ENCODE measurements at regions not wholly inside any gene's neighbourhood (a gene's known extent, or its start where the extent isn't known, plus 50 kb on each side); places are given as distances from the start of the nearest gene placed in this dataset.
"Not testable (repeated sequence)": the region's sequence is repeated elsewhere in the genome, so short reads cannot be mapped to it uniquely, and the experiment has no call there.

DNA sequence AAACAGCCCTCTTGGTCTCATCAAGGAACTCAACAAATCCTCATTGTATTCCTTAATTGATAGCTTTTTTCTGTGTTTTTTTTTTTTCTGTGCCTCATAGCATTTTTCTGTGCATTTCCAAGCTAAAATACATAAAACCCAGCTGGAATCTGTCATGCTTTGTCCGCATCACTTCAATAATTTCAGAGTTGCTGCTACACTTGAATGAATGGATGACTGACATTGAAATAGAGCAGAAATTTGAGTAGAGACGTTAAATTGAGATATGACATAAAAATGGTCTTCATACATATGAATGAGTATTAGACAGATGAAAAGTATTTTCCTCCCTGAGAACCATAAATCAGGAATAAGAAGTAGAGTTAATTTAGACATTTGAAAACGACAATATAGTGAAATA, 593.2 kb downstream of the TMA16 start:
- H3K4me3 ChIP-seq, result no peak overlapping the region

DNA sequence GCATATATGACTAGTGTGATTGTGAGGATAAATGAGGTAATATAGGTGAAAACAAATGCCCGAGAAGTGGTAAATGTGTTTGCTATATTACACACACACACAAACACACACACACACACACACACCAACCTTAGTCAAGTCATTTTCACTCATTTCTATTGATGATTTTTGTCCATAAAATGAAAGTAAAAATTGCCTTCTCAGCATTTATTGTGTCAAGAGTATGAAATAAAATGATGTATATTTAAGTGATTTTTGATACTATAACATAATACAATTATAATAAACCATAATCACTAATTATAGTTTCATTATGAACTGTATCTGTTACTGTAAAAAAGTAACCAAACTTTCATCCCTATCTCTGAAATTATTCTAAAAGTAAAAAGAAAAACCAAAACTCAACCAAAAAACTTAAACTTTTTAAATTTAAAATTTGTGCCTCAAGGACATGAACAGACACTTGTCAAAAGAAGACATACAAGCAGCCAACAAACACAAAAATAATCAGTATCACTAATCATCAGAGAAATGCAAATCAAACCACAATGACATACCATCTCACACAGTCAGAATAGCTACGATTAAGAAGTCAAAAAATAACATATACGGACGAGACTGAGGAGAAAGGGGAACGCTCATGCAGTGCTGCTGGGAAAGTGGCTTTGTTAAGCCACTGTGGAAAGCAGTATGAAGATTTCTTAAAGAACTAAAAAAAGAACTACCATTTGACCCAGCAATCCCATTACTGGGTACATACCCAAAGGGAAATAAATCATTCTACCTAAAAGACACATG, 601.0 kb downstream of the TMA16 start:
- TF ChIP-seq, protein P1, sequence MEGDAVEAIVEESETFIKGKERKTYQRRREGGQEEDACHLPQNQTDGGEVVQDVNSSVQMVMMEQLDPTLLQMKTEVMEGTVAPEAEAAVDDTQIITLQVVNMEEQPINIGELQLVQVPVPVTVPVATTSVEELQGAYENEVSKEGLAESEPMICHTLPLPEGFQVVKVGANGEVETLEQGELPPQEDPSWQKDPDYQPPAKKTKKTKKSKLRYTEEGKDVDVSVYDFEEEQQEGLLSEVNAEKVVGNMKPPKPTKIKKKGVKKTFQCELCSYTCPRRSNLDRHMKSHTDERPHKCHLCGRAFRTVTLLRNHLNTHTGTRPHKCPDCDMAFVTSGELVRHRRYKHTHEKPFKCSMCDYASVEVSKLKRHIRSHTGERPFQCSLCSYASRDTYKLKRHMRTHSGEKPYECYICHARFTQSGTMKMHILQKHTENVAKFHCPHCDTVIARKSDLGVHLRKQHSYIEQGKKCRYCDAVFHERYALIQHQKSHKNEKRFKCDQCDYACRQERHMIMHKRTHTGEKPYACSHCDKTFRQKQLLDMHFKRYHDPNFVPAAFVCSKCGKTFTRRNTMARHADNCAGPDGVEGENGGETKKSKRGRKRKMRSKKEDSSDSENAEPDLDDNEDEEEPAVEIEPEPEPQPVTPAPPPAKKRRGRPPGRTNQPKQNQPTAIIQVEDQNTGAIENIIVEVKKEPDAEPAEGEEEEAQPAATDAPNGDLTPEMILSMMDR (IDR thresholded peaks at IDR 0.05), result no peak
- no peak for TF ChIP-seq POLR2A (IDR thresholded peaks at IDR 0.05)
- Histone ChIP-seq H3K36me3 (ENCODE audit: low read depth, missing control alignments) (no peaks in the 10 kb centered on the region), H3K27ac (no peak overlapping the region), H3K27me3 (no peaks in the 10 kb centered on the region), H3K4me3 (no peak overlapping the region), H3K4me1 (no peaks in the 10 kb centered on the region), H3K9me3 (no peaks in the 10 kb centered on the region)
- WGBS, 2 donors, result 90 to 91% methylated on average over 5 of the region's 5 CpGs
- intact Hi-C loops (cut with DNase I; ENCODE audit: low total_unique reads), result no loop called here
- no peak for DNase-seq

More for the DNA sequence above, 593.2 kb downstream of the TMA16 start:
- intact Hi-C loops (cut with DNase I; ENCODE audit: low total_unique reads), result no loop called here
- H3K27me3 ChIP-seq, result no peaks in the 10 kb centered on the region
- H3K36me3 ChIP-seq (ENCODE audit: low read depth, missing control alignments), result no peaks in the 10 kb centered on the region
- TF ChIP-seq, protein P1 (IDR thresholded peaks at IDR 0.05), result no peak
- no peak for TF ChIP-seq POLR2A (IDR thresholded peaks at IDR 0.05)
- no peak overlapping the region for H3K27ac ChIP-seq
- no peaks in the 10 kb centered on the region for H3K9me3 ChIP-seq
- 80 to 81% methylated on average over 3 of the region's 3 CpGs for WGBS, 2 donors
- no peaks in the 10 kb centered on the region for H3K4me1 ChIP-seq
- no peak for DNase-seq

DNA sequence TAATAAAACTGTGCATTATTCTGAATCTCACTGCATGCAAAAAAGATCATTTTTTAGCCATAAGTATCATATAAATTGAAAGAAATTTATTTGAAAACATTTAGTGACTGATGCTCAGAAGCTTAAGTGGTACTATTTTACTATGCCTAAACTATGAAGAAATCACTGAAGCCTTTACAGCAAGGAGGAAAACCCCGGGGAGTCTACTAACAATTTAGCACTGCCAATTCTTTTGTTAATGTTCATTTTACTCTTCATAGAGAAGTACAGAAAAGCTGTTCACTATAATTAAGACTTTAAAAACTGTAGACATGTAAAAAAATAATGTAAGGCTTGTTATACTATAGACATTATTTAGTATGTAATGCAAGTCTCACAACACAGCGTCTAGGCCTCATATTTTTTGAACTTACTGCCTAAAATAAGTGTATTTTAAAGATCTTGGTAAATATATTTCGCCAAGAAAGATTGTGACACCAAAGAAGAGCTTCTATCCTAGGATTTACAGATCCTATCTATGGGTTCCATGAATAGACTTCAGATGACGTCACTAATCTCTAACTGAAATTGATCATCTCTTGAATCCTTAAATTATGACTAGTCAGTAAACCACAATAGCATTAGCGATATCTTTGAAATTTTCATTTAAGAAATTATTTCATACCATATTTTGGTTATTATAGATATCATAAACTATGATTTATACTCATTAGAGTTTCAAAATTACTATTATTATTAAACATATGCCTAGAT, 602.5 kb downstream of the TMA16 start:
- H3K36me3 ChIP-seq (ENCODE audit: low read depth, missing control alignments), result no peaks in the 10 kb centered on the region
- intact Hi-C loops (cut with DNase I; ENCODE audit: low total_unique reads), result no loop called here
- H3K27ac ChIP-seq, result no peak overlapping the region
- WGBS, 2 donors, result 84 to 87% methylated on average over 5 of the region's 5 CpGs
- no peak for DNase-seq
- H3K4me1 ChIP-seq, result no peaks in the 10 kb centered on the region
- no peak overlapping the region for H3K4me3 ChIP-seq
- H3K27me3 ChIP-seq, result no peaks in the 10 kb centered on the region
- H3K9me3 ChIP-seq, result no peaks in the 10 kb centered on the region
- no peak for TF ChIP-seq POLR2A (IDR thresholded peaks at IDR 0.05)
- TF ChIP-seq, protein P1 (IDR thresholded peaks at IDR 0.05), result no peak

DNA sequence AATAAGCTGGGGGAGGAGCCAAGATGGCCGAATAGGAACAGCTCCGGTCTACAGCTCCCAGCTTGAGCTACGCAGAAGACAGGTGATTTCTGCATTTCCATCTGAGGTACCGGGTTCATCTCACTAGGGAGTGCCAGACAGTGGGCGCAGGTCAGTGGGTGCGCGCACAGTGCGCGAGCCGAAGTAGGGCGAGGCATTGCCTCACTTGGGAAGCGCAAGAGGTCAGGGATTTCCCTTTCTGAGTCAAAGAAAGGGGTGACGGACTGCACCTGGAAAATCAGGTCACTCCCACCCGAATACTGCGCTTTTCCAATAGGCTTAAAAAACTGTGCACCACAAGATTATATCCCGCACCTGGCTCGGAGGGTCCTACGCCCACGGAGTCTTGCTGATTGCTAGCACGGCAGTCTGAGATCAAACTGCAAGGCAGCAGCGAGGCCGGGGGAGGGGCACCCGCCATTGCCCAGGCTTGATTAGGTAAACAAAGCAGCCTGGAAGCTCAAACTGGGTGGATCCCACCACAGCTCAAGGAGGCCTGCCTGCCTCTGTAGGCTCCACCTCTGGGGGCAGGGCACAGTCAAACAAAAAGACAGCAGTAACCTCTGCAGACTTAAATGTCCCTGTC, 606.4 kb downstream of the TMA16 start:
- H3K36me3 ChIP-seq (ENCODE audit: low read depth, missing control alignments); DNase-seq; H3K27ac ChIP-seq; H3K4me3 ChIP-seq; H3K4me1 ChIP-seq; H3K27me3 ChIP-seq; intact Hi-C loops (cut with DNase I; ENCODE audit: low total_unique reads); H3K9me3 ChIP-seq: not testable (repeated sequence)
- 79 to 89% methylated on average over 19 to 23 of the region's 23 CpGs for WGBS, 2 donors

DNA sequence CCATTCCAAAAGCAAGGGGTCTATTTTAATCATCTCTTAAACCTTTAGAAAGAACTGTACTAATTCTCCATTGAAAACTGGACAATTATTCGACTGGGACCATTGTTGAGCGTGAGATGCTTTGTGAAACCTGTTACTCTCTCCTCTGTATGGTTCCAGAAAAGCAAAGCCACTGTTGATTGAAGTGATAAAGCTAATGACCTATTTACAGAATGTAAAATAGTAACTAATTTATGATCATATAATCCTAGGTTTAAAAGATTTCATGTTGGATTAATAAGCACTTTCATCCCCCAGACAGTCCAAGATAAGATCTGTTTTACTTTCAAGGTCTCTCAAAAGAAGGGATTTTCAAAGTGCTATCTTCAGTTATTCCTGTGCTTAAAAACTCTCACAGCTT, 614.5 kb downstream of the TMA16 start:
- TF ChIP-seq, protein P1 (IDR thresholded peaks at IDR 0.05), result no peak
- no peak for TF ChIP-seq POLR2A (IDR thresholded peaks at IDR 0.05)
- Histone ChIP-seq H3K4me3 (no peak overlapping the region), H3K27me3 (no peaks in the 10 kb centered on the region), H3K4me1 (no peaks in the 10 kb centered on the region), H3K9me3 (no peaks in the 10 kb centered on the region), H3K27ac (no peak overlapping the region), H3K36me3 (ENCODE audit: low read depth, missing control alignments) (no peaks in the 10 kb centered on the region)
- no peak for DNase-seq
- WGBS, 2 donors, result 78 to 83% methylated on average over 2 of the region's 2 CpGs
- intact Hi-C loops (cut with DNase I; ENCODE audit: low total_unique reads), result no loop called here
